ENCODE measurements at regions not wholly inside any gene's neighbourhood (a gene's known extent, or its start where the extent isn't known, plus 50 kb on each side); places are given as distances from the start of the nearest gene placed in this dataset.

GRCh38 chr12:93121729-93122488 lies 192.8 kb upstream of the EEA1 start:
- no peak overlapping the region for H2AK9ac ChIP-seq (replicated peaks; ENCODE audit: low read depth, low read length, poor library complexity)
- dilution Hi-C loops (cut with HindIII; ENCODE audit: low sequenced_read_pairs, unreplicated experiment) (no loop called here), in situ Hi-C loops (cut with MboI; ENCODE audit: low sequenced_read_pairs) (no loop called here), intact Hi-C loops (cut with micrococcal nuclease) (no loop called here)
- no peaks in the 10 kb centered on the region for H3K36me3 ChIP-seq (ENCODE audit: control insufficient read depth, insufficient read depth, low read length)
- H2BK15ac ChIP-seq (ENCODE audit: low read depth, low read length) = no peak overlapping the region
- no peaks in the 10 kb centered on the region for H3K79me1 ChIP-seq (ENCODE audit: low read depth in 1 of 2, low read length in 2 of 2)
- no TSS peak for BruUV-seq (replicated peaks)
- no peaks in the 10 kb centered on the region for H3K27me3 ChIP-seq (ENCODE audit: control insufficient read depth, insufficient read depth, low read length)
- no peaks in the 10 kb centered on the region for H3K9me1 ChIP-seq (ENCODE audit: insufficient read depth, low read length)
- DNase-seq (peak; percentile 81), ATAC-seq (ENCODE audit: low read depth) (0 out of 2 replicates have a peak, but pooled peaks have one; percentile 29)
- H3K4me3 ChIP-seq (ENCODE audit: insufficient read depth, low read depth, low read length) = no peak overlapping the region
- peaks cover 5% of the 10 kb centered on the region for H3K4me1 ChIP-seq (ENCODE audit: control insufficient read depth, insufficient read depth, low read length)
- peak overlapping the region; percentile 37; the same call in 1 of the 2 replicates for H3K18ac ChIP-seq (ENCODE audit: low read depth, low read length)
- no peak overlapping the region for H3K4ac ChIP-seq (ENCODE audit: low read depth, low read length)
- H2BK5ac ChIP-seq (ENCODE audit: low read depth, low read length, poor library complexity, severe bottlenecking) = no peak overlapping the region
- H4K20me1 ChIP-seq (ENCODE audit: insufficient read depth, low read length) = no peaks in the 10 kb centered on the region
- no peak overlapping the region for H3K56ac ChIP-seq (ENCODE audit: extremely low read depth, insufficient read depth, low read length)
- no peak overlapping the region for H4K91ac ChIP-seq (ENCODE audit: insufficient read depth, low read depth, low read length)
- no peak overlapping the region for H3K9ac ChIP-seq (ENCODE audit: low read depth, low read length)
- peak overlapping the region; percentile 13; the same call in 1 of the 2 replicates for H2BK20ac ChIP-seq (ENCODE audit: low read depth, low read length)
- no peaks in the 10 kb centered on the region for H3K9me3 ChIP-seq (ENCODE audit: control insufficient read depth, insufficient read depth, low read length)
- H3K23ac ChIP-seq (ENCODE audit: low read depth, low read length) = no peak overlapping the region
- H3K4me2 ChIP-seq (ENCODE audit: low read depth, low read length) = no peak overlapping the region
- H2BK120ac ChIP-seq (ENCODE audit: low read depth, low read length) = peak overlapping the region; percentile 18; the same call in 1 of the 2 replicates
- TF ChIP-seq NFE2L2 (IDR thresholded peaks at IDR 0.05; ENCODE audit: low read depth, low read length) = no peak
- no peak for TF ChIP-seq RFX5 (IDR thresholded peaks at IDR 0.05; ENCODE audit: low read depth, low read length)
- TF ChIP-seq POLR2A (IDR thresholded peaks at IDR 0.05; ENCODE audit: low read depth, low read length) = no peak
- TF ChIP-seq ELK1 (IDR thresholded peaks at IDR 0.05; ENCODE audit: borderline replicate concordance, low read depth, low read length) = no peak
- no peak for TF ChIP-seq MAFK (IDR thresholded peaks at IDR 0.05; ENCODE audit: low read depth, low read length)
- TF ChIP-seq USF2 (IDR thresholded peaks at IDR 0.05; ENCODE audit: low read depth, low read length) = no peak
- CTCF ChIA-PET = interaction anchor here (0.7 kb wide), 1 partner anchor 13 kb away, joined by 3 read pairs; no protein-coding TSS in a partner anchor
- 100% methylated on average over 1 of the region's 4 CpGs; no CpG with 5 or more reads in 1 of the 2 experiments for WGBS, 2 experiments (ENCODE audit: extremely low coverage in 2 of 2, insufficient read length in 1 of 2)
- H4K8ac ChIP-seq (ENCODE audit: low read depth in 2 of 2, low read length in 2 of 2) = 0 out of 4 replicates have a peak overlapping the region, but pooled peaks of 1 of the 2 experiments have one; percentile 55
- H3K14ac ChIP-seq (replicated peaks; ENCODE audit: low read depth, low read length) = peak overlapping the region; percentile 67; the same call in 1 of the 2 replicates
- no peak overlapping the region for H4K5ac ChIP-seq (ENCODE audit: low read depth, low read length)
- POLR2A ChIA-PET (ENCODE audit: unreplicated experiment) = no interaction called here
- H3K27ac ChIP-seq (ENCODE audit: insufficient read depth, low read length) = no peak overlapping the region
- no peak overlapping the region for H2AFZ ChIP-seq (replicated peaks; ENCODE audit: low read length, poor library complexity)
- no peak overlapping the region for H2AK5ac ChIP-seq (ENCODE audit: low read depth, low read length)

All from IMR-90 (cell line).